NCI-H146 treated with DMSO at 0.1 percent for 48 hours (cell line): ENCODE measurements at regions not wholly inside any gene's neighbourhood (a gene's known extent, or its start where the extent isn't known, plus 50 kb on each side); places are given as distances from the start of the nearest gene placed in this dataset.
"Not testable (repeated sequence)": the region's sequence is repeated elsewhere in the genome, so short reads cannot be mapped to it uniquely, and the experiment has no call there.

ENCODE experiments used
- DNase-seq: peaks from one replicate; lab custom pipeline; 2025; ENCODE audit not compliant: unreplicated experiment; lab: John Stamatoyannopoulos, UW

GRCh38 chr22:48722661-48723060 is 1105.0 kb downstream of the BRD1 start:
- no peak for DNase-seq

GRCh38 chr22:48721395-48721669 is 1106.3 kb downstream of the BRD1 start:
- DNase-seq: no peak

DNA sequence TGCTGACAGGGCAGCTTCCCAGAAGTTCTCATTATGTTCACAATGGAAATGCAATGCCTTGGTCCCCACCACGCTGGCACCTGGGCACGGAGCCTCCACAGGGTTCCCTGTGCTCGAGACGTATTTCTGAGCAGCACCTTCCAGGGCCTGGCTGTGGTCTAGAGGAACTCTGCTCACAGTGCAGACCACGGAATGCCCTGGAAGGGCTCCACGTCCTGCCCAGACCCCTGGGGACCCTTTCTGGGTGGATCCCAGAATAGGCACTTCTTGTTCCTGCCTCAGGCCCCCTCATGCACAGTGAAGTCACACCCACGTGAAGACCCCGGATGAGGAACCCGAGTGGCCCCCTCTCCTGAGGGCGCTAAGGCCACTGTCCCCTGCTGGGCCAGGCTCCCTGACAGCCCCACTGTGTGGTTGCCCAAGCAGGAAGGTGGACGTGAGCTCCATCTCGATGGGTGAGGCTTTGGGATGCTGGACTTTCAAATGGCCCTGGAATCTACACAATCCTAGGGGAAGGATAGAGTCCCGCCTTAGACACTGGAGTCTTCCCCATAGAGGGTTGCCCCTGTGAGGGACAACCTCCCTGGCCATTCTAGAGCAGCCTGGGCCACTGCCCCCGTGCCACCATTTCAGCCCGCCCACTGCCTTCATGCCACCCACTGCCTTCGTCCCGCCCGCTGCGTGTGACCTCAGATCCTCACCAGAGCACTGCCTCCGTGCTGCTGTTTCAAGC is 1106.8 kb downstream of the BRD1 start:
- no peak for DNase-seq

- peak; percentile 39 for DNase-seq
Measured at GRCh38 chr22:48719978-48720661, 1107.6 kb downstream of the BRD1 start.

- DNase-seq: no peak
Measured at GRCh38 chr22:48718818-48719500, 1108.7 kb downstream of the BRD1 start.

- no peak for DNase-seq
Measured at GRCh38 chr22:48717883-48718817, 1109.5 kb downstream of the BRD1 start.

DNA sequence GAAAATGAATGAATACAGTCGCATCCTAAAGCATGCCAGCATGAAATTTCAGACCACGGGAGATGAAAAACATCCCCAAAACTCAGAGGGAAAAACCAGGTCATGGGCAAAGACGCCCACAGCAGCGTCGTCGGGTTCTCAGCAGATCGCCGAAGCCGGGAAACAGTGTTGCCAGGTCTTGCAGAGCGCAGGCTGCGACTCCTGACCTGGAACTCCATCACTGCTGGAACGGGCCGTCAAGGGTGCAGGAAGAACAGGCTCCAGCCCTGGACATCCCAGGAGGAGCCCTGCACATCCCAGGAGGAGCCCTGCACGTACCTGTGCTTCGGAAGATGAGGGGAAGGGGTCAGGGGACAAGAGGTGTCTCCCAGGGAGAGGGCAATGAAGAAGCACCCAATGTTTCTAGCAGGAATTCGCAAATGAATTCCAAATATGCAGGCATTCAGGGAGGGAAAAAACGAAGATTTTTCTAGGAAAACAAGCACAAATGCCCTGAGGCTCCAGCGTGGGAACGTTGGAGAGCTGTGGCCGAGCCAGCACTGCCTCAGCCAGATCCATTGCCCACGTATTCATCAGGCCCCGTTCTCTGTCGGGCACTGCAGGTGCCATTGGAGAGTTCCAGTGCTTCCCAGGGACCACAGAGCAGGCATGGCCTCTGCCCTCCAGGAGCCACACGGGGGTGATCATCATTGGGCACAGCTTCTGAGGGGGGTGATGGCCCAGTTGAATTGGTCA is 1110.4 kb downstream of the BRD1 start:
- DNase-seq: no peak

- DNase-seq: not testable (repeated sequence)
Measured at GRCh38 chr22:48716154-48716553, 1111.5 kb downstream of the BRD1 start.

DNA sequence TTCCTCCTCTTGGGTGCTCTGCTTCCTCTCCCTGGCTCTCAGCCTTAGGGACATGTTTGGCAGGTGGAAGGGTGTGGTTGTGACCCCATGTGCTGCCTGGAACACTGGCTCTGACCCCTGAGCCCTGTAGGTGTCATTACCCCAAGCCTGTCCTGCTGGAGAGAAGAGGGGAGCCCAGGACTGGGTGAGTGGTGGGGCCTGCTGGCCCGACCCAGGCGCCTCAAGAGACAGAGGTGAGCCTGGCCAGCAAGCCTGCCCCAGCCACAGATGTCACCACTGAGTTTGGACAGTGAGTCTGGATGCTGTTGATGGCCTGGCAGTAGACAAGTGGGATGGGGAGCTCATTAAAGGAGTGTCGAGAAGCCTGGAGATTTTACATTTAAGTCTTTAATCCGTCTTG is 1112.2 kb downstream of the BRD1 start:
- DNase-seq: no peak

GRCh38 chr22:48714231-48714630 is 1113.4 kb downstream of the BRD1 start:
- no peak for DNase-seq

- no peak for DNase-seq
Measured at GRCh38 chr22:48713272-48714205, 1114.1 kb downstream of the BRD1 start.

DNA sequence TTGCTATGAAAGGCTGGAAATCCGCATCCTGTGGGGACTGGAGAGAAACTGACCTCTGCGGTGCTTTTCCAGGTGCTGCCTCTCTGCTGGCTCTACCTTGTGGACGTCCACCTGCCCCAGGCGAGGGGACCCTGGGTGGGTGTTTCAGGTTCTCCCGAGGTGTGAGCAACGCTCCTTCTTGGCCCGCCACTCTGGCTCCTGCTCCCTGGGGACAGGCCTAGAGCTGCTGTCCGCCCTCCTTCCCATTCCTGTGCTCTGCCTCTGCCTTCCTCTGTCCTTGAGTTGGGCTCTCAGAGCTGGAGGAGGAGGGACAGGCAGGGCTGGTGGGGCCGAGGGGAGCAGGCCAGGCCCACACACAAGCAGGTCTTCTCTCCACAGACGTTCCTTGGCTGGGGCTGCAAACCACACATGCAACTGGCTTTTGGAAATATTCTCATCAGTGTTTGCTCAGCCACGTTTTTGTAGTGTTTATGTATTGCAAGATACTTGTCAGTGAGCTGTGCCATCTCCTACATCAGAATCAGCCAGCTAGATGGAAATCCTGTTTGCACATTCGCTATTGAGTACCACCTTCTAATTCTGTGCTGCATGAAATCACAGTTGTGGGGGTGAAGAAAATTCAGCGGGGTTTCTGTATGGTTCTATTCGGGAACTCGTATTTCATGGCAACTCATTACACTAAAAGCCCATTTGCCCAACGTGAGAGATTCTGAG is 1115.0 kb downstream of the BRD1 start:
- DNase-seq: no peak

- DNase-seq: no peak
Measured at GRCh38 chr22:48711669-48712068, 1116.0 kb downstream of the BRD1 start.

GRCh38 chr22:48711031-48711431 is 1116.6 kb downstream of the BRD1 start:
- DNase-seq: no peak

DNA sequence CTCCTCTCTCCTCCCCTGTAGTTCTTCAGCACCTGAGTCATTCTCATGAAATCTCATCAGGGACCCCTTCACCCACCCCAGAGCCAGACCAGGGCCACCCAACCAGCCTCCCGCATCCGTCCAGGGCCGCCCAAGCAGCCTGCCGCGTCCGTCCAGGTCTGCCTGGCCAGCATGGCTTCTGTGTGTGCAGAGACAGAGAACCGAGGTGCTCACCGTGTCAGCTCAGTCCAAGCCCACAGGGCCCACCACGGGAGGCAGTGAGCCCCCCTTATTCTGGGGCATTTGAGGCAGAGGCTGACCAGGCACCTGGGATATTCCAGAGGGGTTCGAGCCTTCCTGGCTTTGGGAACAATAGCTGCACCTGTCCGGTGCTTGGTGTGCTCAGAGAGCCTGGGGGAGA is 1117.3 kb downstream of the BRD1 start:
- no peak for DNase-seq

- DNase-seq: no peak
Measured at GRCh38 chr22:48709976-48710375, 1117.7 kb downstream of the BRD1 start.

DNA sequence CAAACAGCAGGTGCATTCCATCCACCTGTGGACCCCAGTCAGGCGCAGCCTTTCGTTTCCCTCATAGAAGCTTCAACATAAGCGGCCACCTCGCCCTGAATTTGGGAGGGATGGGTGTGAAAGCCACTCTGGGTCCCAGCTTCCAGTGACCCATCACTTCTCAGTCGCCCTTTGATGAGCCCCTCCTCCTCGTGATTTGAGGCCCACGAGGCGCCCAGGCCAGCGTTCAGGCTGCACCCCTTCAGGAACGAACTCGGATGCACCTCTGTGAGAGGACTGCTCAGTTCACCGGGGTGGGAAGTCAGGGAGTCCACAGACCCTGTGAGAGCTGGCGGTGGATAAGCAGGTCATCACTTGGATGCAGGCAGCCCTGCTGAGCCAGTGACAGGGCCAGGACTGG is 1118.2 kb downstream of the BRD1 start:
- DNase-seq: no peak

GRCh38 chr22:48708558-48709245 is 1119.0 kb downstream of the BRD1 start:
- no peak for DNase-seq
